Fibroblast of the conjunctiva (primary cell): ENCODE measurements at regions not wholly inside any gene's neighbourhood (a gene's known extent, or its start where the extent isn't known, plus 50 kb on each side); places are given as distances from the start of the nearest gene placed in this dataset.

ENCODE experiments used
- DNase-seq: peaks from one replicate; pipeline ENCODE4 v3.0.0-alpha.2; 2010; ENCODE audit warnings: low read depth

GRCh38 chr3:72395776-72396311 is 452.4 kb downstream of the SHQ1 start:
- peak; percentile 41 for DNase-seq

GRCh38 chr3:72393455-72393854 is 454.8 kb downstream of the SHQ1 start:
- no peak for DNase-seq

- no peak for DNase-seq
Measured at GRCh38 chr3:72391659-72392058, 456.6 kb downstream of the SHQ1 start.

- no peak for DNase-seq
Measured at GRCh38 chr3:72390841-72391240, 457.4 kb downstream of the SHQ1 start.

GRCh38 chr3:72388644-72389043 is 459.6 kb downstream of the SHQ1 start:
- DNase-seq = no peak

- no peak for DNase-seq
Measured at GRCh38 chr3:72388117-72388516, 460.1 kb downstream of the SHQ1 start.

GRCh38 chr3:72386327-72387000 is 461.8 kb downstream of the SHQ1 start:
- DNase-seq = no peak

GRCh38 chr3:72385167-72385566 is 463.1 kb downstream of the SHQ1 start:
- DNase-seq = no peak

- no peak for DNase-seq
Measured at GRCh38 chr3:72384602-72385001, 463.6 kb downstream of the SHQ1 start.

GRCh38 chr3:72383883-72384282 is 464.4 kb downstream of the SHQ1 start:
- no peak for DNase-seq

GRCh38 chr3:72383230-72383629 is 465.0 kb downstream of the SHQ1 start:
- no peak for DNase-seq

- DNase-seq = no peak
Measured at GRCh38 chr3:72382460-72382859, 465.8 kb downstream of the SHQ1 start.

- DNase-seq = no peak
Measured at GRCh38 chr3:72381584-72381983, 466.7 kb downstream of the SHQ1 start.

- no peak for DNase-seq
Measured at GRCh38 chr3:72380711-72381493, 467.3 kb downstream of the SHQ1 start.

GRCh38 chr3:72380193-72380592 is 468.1 kb downstream of the SHQ1 start:
- no peak for DNase-seq

- DNase-seq = no peak
Measured at GRCh38 chr3:72379500-72380187, 468.6 kb downstream of the SHQ1 start.

- no peak for DNase-seq
Measured at GRCh38 chr3:72378287-72378686, 470.0 kb downstream of the SHQ1 start.

- no peak for DNase-seq
Measured at GRCh38 chr3:72376956-72377710, 471.1 kb downstream of the SHQ1 start.

- no peak for DNase-seq
Measured at GRCh38 chr3:72375237-72376076, 472.8 kb downstream of the SHQ1 start.

GRCh38 chr3:72373139-72373538 is 475.1 kb downstream of the SHQ1 start:
- DNase-seq = no peak

GRCh38 chr3:72372161-72372560 is 476.1 kb downstream of the SHQ1 start:
- DNase-seq = no peak
